Inferior parietal cortex (tissue), 1 donor: ENCODE measurements at regions not wholly inside any gene's neighbourhood (a gene's known extent, or its start where the extent isn't known, plus 50 kb on each side); places are given as distances from the start of the nearest gene placed in this dataset.
A peak's percentile ranks its signal among the peaks of the same experiment; 100 is the strongest.

Experiments used
- DNase-seq: peaks from one replicate; pipeline ENCODE4 v3.0.0-alpha.2; 2016; ENCODE audit errors: extremely low spot score

DNA sequence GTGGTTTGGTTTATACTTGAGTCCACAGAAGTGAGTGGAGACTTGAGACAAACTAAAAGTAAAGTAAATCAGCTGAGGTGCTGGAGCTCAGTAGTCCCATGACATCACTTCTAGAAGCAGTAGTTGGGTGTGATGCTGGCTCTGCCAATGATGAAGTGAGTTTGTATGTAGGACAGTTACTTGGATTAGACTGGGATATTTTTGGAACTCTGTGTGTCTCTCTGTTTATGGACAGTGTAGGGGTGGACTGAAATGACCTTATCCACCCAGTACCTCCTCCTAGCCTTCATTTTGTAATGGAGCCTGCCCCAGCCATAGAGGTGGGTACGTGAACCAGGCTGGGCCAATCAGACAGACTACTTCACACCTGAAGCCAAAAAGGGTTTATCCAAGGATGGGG lies 52.2 kb downstream of the POLR1D start:
- no peak for DNase-seq

GRCh38 chr13:27678306-27679040 lies 56.8 kb downstream of the POLR1D start:
- no peak for DNase-seq

DNA sequence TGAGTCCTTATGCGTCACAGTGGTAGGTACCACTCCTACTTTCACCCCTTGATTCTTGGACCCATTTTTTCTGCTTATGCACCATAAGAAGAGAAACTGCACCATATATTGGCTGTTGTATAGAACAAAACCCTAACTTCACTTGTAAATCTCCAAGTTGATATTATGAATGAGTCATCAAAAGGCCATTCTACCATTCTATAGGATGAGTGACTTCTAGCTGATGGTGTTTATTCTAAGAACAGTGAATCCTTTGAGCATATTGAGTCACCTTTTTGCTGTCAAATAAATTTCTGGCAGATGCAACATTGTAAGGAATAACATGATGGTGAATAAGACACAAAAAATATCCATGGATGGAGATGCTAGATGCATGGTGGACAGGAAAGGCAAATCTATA lies 57.7 kb downstream of the POLR1D start:
- no peak for DNase-seq

DNA sequence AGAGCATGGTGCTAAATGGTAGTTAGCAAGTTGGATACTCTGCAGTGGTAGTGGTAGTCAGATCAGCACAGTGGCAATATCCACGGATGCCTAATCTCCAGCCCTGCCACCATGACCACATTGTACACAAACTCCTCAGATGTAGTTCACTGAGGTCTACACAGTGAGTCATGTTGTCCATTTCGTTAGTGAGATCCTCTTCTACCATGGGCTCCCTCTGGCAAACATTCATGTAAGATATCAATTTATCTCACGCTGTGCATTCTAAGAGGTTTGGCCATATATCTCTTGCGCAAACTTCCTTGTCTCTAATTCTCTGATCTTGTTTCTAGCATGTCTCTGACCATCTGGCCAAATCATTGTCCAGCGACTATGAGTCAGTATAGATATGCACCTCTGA lies 58.2 kb downstream of the POLR1D start:
- no peak for DNase-seq

- no peak for DNase-seq
Measured at GRCh38 chr13:27680465-27680864, 58.8 kb downstream of the POLR1D start.

- DNase-seq, result no peak
Measured at GRCh38 chr13:27691207-27691606, 69.5 kb downstream of the POLR1D start.

GRCh38 chr13:27696731-27697130 lies 75.0 kb downstream of the POLR1D start:
- no peak for DNase-seq

DNA sequence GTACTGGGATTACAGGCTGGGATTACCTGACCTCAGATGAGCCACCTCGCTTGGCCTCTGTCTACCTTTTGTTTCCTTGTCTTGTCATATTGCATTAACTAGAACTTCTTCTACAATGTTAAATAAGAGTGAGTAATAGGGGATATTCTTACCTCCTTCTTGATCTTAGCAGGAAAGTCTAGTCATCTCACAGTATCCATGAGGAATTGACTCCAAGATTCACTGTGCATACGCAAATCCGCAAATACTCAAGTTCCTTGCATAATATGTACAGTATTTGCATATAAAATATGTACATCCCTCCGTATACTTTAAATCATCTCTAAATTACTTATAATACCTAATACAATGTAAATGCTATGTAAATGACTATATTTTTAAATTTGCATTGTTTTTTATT lies 78.3 kb downstream of the POLR1D start:
- no peak for DNase-seq

- DNase-seq, result no peak
Measured at GRCh38 chr13:27704681-27705080, 83.0 kb downstream of the POLR1D start.

DNA sequence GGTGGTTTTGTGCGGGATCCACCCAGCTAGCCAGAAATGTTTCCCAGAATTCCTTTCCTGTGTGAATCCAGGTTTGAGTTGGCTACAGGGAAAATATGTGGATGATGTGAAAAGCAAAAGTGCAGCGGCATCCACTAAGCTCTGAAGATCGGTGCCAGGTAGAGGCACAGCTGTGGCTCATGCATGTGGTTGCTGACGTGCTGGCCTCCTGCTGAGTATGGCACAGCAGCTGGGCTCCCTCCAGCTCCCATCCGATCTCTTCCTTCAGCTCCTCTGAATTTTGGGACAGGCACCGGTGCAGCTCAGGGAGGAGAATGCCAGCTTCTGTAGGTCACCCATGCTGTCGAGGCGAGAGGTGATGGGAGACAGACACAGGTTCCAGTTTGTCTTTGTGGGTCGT lies 84.0 kb upstream of the GSX1 start:
- DNase-seq, result no peak

DNA sequence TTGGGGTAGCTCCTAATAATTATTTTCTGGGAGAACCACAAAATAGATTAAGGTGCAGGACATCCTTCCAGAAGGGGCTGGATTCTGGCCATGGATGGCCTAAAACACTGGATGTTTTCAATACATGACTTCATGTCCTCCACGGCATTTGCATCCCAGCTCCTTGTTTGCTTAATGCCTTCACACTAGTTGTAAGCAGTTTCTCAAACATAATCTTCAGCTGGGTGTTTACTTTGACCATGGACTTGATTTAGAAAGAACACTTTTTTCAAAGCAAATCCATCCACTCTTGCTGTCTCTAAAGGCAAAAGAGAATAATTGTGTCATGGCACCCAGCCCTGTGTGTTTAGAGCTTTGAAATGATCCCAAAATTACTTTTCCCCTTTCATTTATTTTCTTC lies 82.5 kb upstream of the GSX1 start:
- DNase-seq, result no peak

DNA sequence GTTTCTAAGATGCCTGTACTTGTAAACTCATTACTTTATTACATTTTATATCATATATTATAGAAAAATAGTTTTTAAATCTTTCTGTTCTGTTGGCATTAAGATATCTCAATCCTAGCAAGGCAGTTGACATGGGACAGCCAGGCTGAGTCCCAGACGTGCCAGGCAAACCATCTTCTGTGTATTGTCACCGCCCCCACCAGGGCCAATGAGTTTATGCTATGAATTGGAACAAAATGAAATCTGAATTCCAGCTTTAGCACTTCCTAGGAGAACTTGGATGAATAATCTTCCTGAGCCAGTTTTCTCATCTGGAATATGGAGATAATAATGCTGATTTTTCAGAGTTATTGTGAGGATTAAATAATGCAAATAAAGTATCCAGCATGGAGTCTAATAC lies 79.9 kb upstream of the GSX1 start:
- DNase-seq, result no peak

DNA sequence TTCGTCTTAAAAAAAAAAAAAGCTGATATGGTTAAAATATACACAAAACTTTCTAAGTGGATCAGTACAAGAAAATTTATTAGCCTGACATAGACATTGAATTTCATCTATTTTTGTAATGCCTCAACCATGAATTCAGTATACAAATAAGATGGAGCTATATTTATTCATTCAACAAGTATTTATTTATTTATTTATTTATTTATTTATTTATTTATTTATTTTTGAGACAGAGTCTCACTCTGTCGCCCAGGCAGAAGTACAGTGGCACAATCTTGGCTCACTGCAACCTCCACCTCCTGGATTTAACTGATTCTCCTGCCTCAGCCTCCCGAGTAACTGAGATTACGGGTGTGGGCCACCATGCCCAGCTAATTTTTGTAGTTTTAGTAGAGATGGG lies 78.5 kb upstream of the GSX1 start:
- DNase-seq, result no peak

DNA sequence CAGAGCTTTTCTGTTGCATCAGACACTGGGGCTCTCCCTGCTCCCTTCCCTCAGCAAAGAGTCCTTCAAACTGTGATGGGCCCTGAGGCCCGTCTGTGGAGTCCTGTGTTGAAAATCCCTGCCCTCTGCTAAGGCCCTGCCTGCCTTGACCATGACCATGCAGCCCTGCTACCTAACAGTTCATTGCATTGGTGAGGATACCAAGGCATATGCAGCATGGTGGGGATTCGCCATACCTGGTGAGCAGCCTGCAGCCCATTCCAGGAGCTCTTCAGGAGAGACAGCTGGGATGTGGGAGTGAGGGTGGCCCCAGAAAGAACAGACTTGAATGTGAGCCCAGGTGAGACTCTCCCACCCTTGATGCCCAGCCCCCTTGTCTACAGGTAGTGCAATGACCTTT lies 70.6 kb upstream of the GSX1 start:
- no peak for DNase-seq

DNA sequence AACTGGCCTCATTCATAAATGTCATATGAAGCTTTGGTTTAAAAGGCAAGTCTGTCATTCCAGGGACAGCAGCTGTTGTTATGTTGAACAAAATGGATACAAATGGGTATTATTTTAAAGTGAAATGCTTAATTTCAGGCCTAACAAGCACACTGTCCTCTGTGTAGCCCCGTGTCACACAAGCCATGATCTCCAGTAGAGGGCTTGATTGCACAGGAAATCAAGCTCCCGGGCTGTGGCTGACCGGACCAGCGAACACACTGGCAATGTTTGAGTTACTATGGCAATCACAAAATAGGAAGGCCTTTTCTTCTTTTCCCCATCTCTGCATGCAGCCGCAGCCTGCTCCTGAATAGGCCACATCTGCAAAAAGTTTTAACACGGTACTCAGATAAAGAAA lies 64.0 kb upstream of the GSX1 start:
- peak; percentile 9 for DNase-seq

GRCh38 chr13:27730191-27730590 lies 62.1 kb upstream of the GSX1 start:
- no peak for DNase-seq
